H1 (cell line): ENCODE measurements at regions not wholly inside any gene's neighbourhood (a gene's known extent, or its start where the extent isn't known, plus 50 kb on each side); places are given as distances from the start of the nearest gene placed in this dataset.

Source experiments
- CTCF ChIA-PET: fragments of 300-600 bp; sonication (Branson Sonifier 250); formaldehyde crosslinking; loops from one replicate; lab custom pipeline; 2021; ENCODE audit not compliant: partially characterized antibody; lab: Charles Lee
- POLR2A ChIA-PET: fragments of 300-600 bp; sonication (Branson Sonifier 250); formaldehyde crosslinking; loops from one replicate; lab custom pipeline; 2021; ENCODE audit warnings: inconsistent platforms; ENCODE audit not compliant: partially characterized antibody; lab: Charles Lee
- DNase-seq, 2 experiments: peaks; one replicate each; pipeline versions ENCODE4 v3.0.0 to v3.0.0-alpha.2; 2010 to 2022; ENCODE audit warnings: low spot score in 2 of 2, low read depth in 1 of 2, mixed read lengths in 1 of 2
- FAIRE-seq: peaks from 2 replicates; lab custom pipeline; 2011; peaks lifted over from hg19 to GRCh38; lab: Jason Lieb, UNC
- H2AFZ ChIP-seq: 2 replicates; pipeline ENCODE4 v1.8.1; 2012; ENCODE audit warnings: low read length, inconsistent platforms
- H2AK5ac ChIP-seq: 2 replicates; pipeline ENCODE4 v1.6.1; 2013; ENCODE audit warnings: low read depth, low read length
- H2BK120ac ChIP-seq: replicated peaks from 2 replicates; pipeline ENCODE3; 2013; ENCODE audit warnings: low read depth, low read length, inconsistent platforms
- H2BK12ac ChIP-seq: 2 replicates; pipeline ENCODE4 v1.6.1; 2013; ENCODE audit warnings: low read depth, low read length
- H2BK15ac ChIP-seq: 2 replicates; pipeline ENCODE4 v1.6.1; 2013; ENCODE audit warnings: low read length
- H2BK20ac ChIP-seq: 2 replicates; pipeline ENCODE4 v1.6.1; 2013; ENCODE audit warnings: low read length
- H2BK5ac ChIP-seq: 2 replicates; pipeline ENCODE4 v1.6.1; 2013; ENCODE audit warnings: low read depth, low read length
- H3K14ac ChIP-seq: 2 replicates; pipeline ENCODE4 v1.6.1; 2013; ENCODE audit warnings: inconsistent platforms; ENCODE audit not compliant: insufficient read length
- H3K18ac ChIP-seq: 2 replicates; pipeline ENCODE4 v1.6.1; 2013; ENCODE audit warnings: low read length; ENCODE audit errors: extremely low read depth
- H3K23ac ChIP-seq: 2 replicates; pipeline ENCODE4 v1.6.1; 2013; ENCODE audit warnings: inconsistent platforms; ENCODE audit not compliant: insufficient read length
- H3K23me2 ChIP-seq: 2 replicates; pipeline ENCODE4 v1.6.1; 2013; ENCODE audit warnings: low read depth, low read length
- H3K27ac ChIP-seq: 2 replicates; pipeline ENCODE4 v1.6.1; 2011; ENCODE audit warnings: low read depth, low read length, inconsistent platforms
- H3K27me3 ChIP-seq, 4 experiments: replicated peaks in 1 of 4; 1 replicate in 1 of 4; 2 replicates in 3 of 4; pipeline versions ENCODE4 v1.6.1 to v1.8.1; 2011 to 2013; ENCODE audit warnings: low read length in 3 of 4, mild to moderate bottlenecking in 3 of 4, inconsistent platforms in 2 of 4, mixed read lengths in 2 of 4, moderate library complexity in 1 of 4; ENCODE audit not compliant: control insufficient read depth in 3 of 4, insufficient read depth in 3 of 4; ENCODE audit errors: extremely low read depth in 1 of 4
- H3K36me3 ChIP-seq, 4 experiments: 2 replicates each; pipeline versions ENCODE4 v1.6.1 to v1.8.1; 2011 to 2013; ENCODE audit warnings: mild to moderate bottlenecking in 4 of 4, low read length in 3 of 4, moderate library complexity in 2 of 4, control low read depth in 1 of 4, inconsistent platforms in 1 of 4; ENCODE audit not compliant: insufficient read depth in 4 of 4, control insufficient read depth in 2 of 4
- H3K4ac ChIP-seq: replicated peaks from 2 replicates; pipeline ENCODE3; 2013; ENCODE audit warnings: low read length, low read depth, mixed read lengths, inconsistent platforms; ENCODE audit not compliant: insufficient read length
- H3K4me1 ChIP-seq, 4 experiments: replicated peaks in 1 of 4; 1 replicate in 1 of 4; 2 replicates in 3 of 4; pipeline versions ENCODE4 v1.6.1 to v1.8.1; 2011 to 2013; ENCODE audit warnings: low read length in 3 of 4, inconsistent platforms in 2 of 4, mixed read lengths in 1 of 4; ENCODE audit not compliant: insufficient read depth in 4 of 4, control insufficient read depth in 3 of 4
- H3K4me2 ChIP-seq, 2 experiments: 2 replicates each; pipeline versions ENCODE4 v1.6.1 to v1.8.1; 2011 to 2013; ENCODE audit warnings: low read depth in 2 of 2, low read length in 2 of 2, control low read depth in 1 of 2, inconsistent platforms in 1 of 2, mild to moderate bottlenecking in 1 of 2; ENCODE audit not compliant: insufficient read depth in 1 of 2
- H3K4me3 ChIP-seq, 4 experiments: fragments of 200-600, 300-600 bp in 1 of 4; sonication (generic), shearing (Covaris generic), sonication (Bioruptor Twin) in 1 of 4; 2 replicates each; pipeline versions ENCODE4 v1.5.1 to v1.8.1; 2011 to 2016; ENCODE audit warnings: low read length in 4 of 4, low read depth in 3 of 4, control low read depth in 2 of 4, inconsistent platforms in 2 of 4, mild to moderate bottlenecking in 2 of 4, mixed read lengths in 1 of 4, moderate library complexity in 1 of 4; ENCODE audit not compliant: insufficient read depth in 2 of 4; ENCODE audit errors: extremely low read depth in 1 of 4
- H3K56ac ChIP-seq: replicated peaks from 2 replicates; pipeline ENCODE3; 2013; ENCODE audit warnings: low read depth, mild to moderate bottlenecking, mixed read lengths, low read length, inconsistent platforms; ENCODE audit not compliant: insufficient read length
- H3K79me1 ChIP-seq: 2 replicates; pipeline ENCODE4 v1.6.1; 2013; ENCODE audit warnings: low read depth, low read length, control low read depth
- H3K79me2 ChIP-seq, 2 experiments: 2 replicates each; pipeline versions ENCODE4 v1.6.1 to v1.8.1; 2012 to 2013; ENCODE audit warnings: low read length in 2 of 2, mild to moderate bottlenecking in 2 of 2, inconsistent platforms in 1 of 2; ENCODE audit not compliant: insufficient read depth in 2 of 2, control insufficient read depth in 1 of 2
- H3K9ac ChIP-seq, 4 experiments: replicated peaks in 1 of 4; 1 replicate in 1 of 4; 2 replicates in 3 of 4; pipeline versions ENCODE4 v1.6.1 to v1.8.1; 2011 to 2013; ENCODE audit warnings: low read depth in 3 of 4, low read length in 3 of 4, control low read depth in 2 of 4, mild to moderate bottlenecking in 2 of 4, moderate library complexity in 2 of 4, inconsistent platforms in 1 of 4; ENCODE audit errors: extremely low read depth in 1 of 4
- H3K9me3 ChIP-seq, 2 experiments: 2 replicates each; pipeline versions ENCODE4 v1.6.1 to v1.8.1; 2012 to 2013; ENCODE audit warnings: mild to moderate bottlenecking in 2 of 2, moderate library complexity in 2 of 2, control low read depth in 1 of 2, inconsistent platforms in 1 of 2, low read depth in 1 of 2, low read length in 1 of 2, mixed read lengths in 1 of 2; ENCODE audit not compliant: insufficient read depth in 2 of 2
- H4K20me1 ChIP-seq, 2 experiments: replicated peaks in 1 of 2; 2 replicates each; pipeline versions ENCODE3 to v1.8.1; 2011 to 2013; ENCODE audit warnings: inconsistent platforms in 2 of 2, low read length in 2 of 2, mild to moderate bottlenecking in 1 of 2; ENCODE audit not compliant: insufficient read depth in 2 of 2, control insufficient read depth in 1 of 2
- H4K5ac ChIP-seq: 2 replicates; pipeline ENCODE4 v1.6.1; 2013; ENCODE audit warnings: low read length, low read depth, mixed read lengths, inconsistent platforms; ENCODE audit not compliant: insufficient read length
- H4K8ac ChIP-seq: 2 replicates; pipeline ENCODE4 v1.8.0; 2013; ENCODE audit warnings: mild to moderate bottlenecking, moderate library complexity, low read length, inconsistent platforms; ENCODE audit not compliant: insufficient read depth; ENCODE audit errors: extremely low read depth
- H4K91ac ChIP-seq: replicated peaks from 2 replicates; pipeline ENCODE3; 2013; ENCODE audit warnings: low read length, mixed read lengths, inconsistent platforms; ENCODE audit not compliant: insufficient read length
- CREB1 ChIP-seq: IDR thresholded peaks from 2 replicates; pipeline ENCODE4 v1.6.1; 2012; ENCODE audit warnings: inconsistent platforms
- HDAC2 ChIP-seq, 2 experiments: fragments of 300-600 bp in 1 of 2; sonication (generic) in 1 of 2; IDR thresholded peaks; 2 replicates each; pipeline ENCODE4 v1.6.1; 2011 to 2012; ENCODE audit warnings: low read depth in 2 of 2, low read length in 2 of 2, mild to moderate bottlenecking in 2 of 2, moderate library complexity in 2 of 2, borderline replicate concordance in 1 of 2, inconsistent platforms in 1 of 2
- KDM5A ChIP-seq: fragments of 200-600 bp; IDR thresholded peaks from 2 replicates; pipeline ENCODE4 v1.7.1; 2012; ENCODE audit warnings: mild to moderate bottlenecking, low read length, inconsistent platforms, mixed read lengths
- SIRT6 ChIP-seq: IDR thresholded peaks from one replicate; pipeline ENCODE4 v1.7.1; 2012; ENCODE audit warnings: low read length, inconsistent platforms
- TAF1 ChIP-seq: IDR thresholded peaks from 2 replicates; pipeline ENCODE4 v1.6.1; 2011; ENCODE audit warnings: mild to moderate bottlenecking, low read depth, low read length
- WGBS, 2 experiments: shearing (Covaris generic) in 1 of 2; methylation state at CpG; one replicate each; pipeline versions ENCODE4 v1.1.6 to v1.1.7; 2013 to 2015; ENCODE audit warnings: low lambda C conversion rate in 2 of 2, mixed read lengths in 2 of 2, inconsistent platforms in 1 of 2, low coverage in 1 of 2, missing lambda C conversion rate in 1 of 2; ENCODE audit not compliant: insufficient replicate concordance in 2 of 2, insufficient coverage in 1 of 2, insufficient read length in 1 of 2; ENCODE audit errors: extremely low coverage in 1 of 2, missing lambda C conversion rate in 1 of 2; 5-methylcytosine and 5-hydroxymethylcytosine counted together

DNA sequence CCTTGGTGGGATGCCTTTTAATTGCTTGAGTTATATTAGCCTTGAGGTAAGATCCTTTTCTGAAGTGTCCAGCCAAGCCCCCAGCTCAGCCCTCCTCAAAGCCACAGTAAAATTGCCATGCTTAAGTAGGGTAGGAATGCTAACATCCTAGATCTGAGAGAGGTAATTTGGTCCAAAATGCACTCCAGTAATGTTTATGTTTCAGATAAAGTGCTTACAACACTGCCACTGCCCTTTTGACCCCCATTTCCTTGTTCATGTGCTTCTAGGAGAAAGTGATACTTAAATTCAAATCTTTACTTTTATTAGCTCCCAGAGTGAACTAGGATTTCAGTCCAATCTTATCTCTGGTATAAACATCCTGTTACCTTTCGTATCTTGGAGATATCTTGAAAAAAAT is 318.0 kb downstream of the BMP2 start:
- Histone ChIP-seq H3K36me3 (no peaks in the 10 kb centered on the region), H2AFZ (no peak overlapping the region), H2AK5ac (no peak overlapping the region), H3K4ac (no peak overlapping the region), H2BK5ac (no peak overlapping the region), H3K27me3 (no peaks in the 10 kb centered on the region), H3K23me2 (no peaks in the 10 kb centered on the region; the same call in 1 of the 2 replicates), H3K56ac (no peak overlapping the region), H4K20me1 (no peaks in the 10 kb centered on the region), H3K79me2 (no peaks in the 10 kb centered on the region), H2BK15ac (no peak overlapping the region), H4K8ac (no peak overlapping the region), H3K4me2 (no peak overlapping the region), H3K14ac (no peak overlapping the region), H3K27ac (no peak overlapping the region), H4K5ac (no peak overlapping the region), H3K4me1 (no peaks in the 10 kb centered on the region), H3K18ac (no peak overlapping the region), H3K4me3 (no peak overlapping the region), H3K23ac (no peak overlapping the region), H3K9me3 (no peaks in the 10 kb centered on the region), H3K79me1 (no peaks in the 10 kb centered on the region), H3K9ac (no peak overlapping the region), H2BK20ac (no peak overlapping the region), H4K91ac (no peak overlapping the region), H2BK120ac (no peak overlapping the region), H2BK12ac (no peak overlapping the region)
- no peak for DNase-seq
- ChIA-PET POLR2A (no interaction called here), CTCF (interaction anchor here (0.5 kb wide), 1 partner anchor 300 kb away, joined by 3 read pairs; no protein-coding TSS in a partner anchor)
- 85% methylated on average over 1 of the region's 1 CpG; no CpG with 5 or more reads in 1 of the 2 experiments for WGBS, 2 experiments
- no peak for FAIRE-seq
- TF ChIP-seq KDM5A (no peak), SIRT6 (no peak), HDAC2 (IDR thresholded peaks at IDR 0.05; ENCODE audit: borderline replicate concordance in 1 of 2, low read depth in 2 of 2, low read length in 2 of 2) (no peak), CREB1 (no peak), TAF1 (no peak)
